K562 (cell line): ENCODE measurements at regions not wholly inside any gene's neighbourhood (a gene's known extent, or its start where the extent isn't known, plus 50 kb on each side); places are given as distances from the start of the nearest gene placed in this dataset.

ENCODE experiments used
- CCAR2 ChIP-seq: fragments of 200-400 bp; formaldehyde crosslinking; IDR thresholded peaks from 2 replicates; pipeline ENCODE4 v1.6.1; 2017; ENCODE audit warnings: mild to moderate bottlenecking, low read depth, low read length
- KLF13 ChIP-seq: fragments of 450-650 bp; IDR thresholded peaks from 2 replicates; pipeline ENCODE4 v1.6.1; 2016; ENCODE audit warnings: missing genetic modification characterization, low read depth, mild to moderate bottlenecking, missing compliant biosample characterization, moderate library complexity, borderline replicate concordance
- NFXL1 ChIP-seq: fragments of 450-650 bp; formaldehyde crosslinking; IDR thresholded peaks from 2 replicates; pipeline ENCODE4 v1.4.0; 2021; ENCODE audit warnings: mild to moderate bottlenecking
- NR2F6 ChIP-seq: fragments of 450-650 bp; formaldehyde crosslinking; IDR thresholded peaks from 2 replicates; pipeline ENCODE4 v1.4.0; 2020; ENCODE audit warnings: mild to moderate bottlenecking
- ZNF124 ChIP-seq: sonication (generic); formaldehyde crosslinking; IDR thresholded peaks from 2 replicates; pipeline ENCODE4 v1.8.1; 2022; ENCODE audit warnings: missing genetic modification reagents
- TF ChIP-seq, protein P1 (sequence below), 2 experiments: fragments of 450-650 bp; formaldehyde crosslinking in 1 of 2; IDR thresholded peaks; 2 replicates each; pipeline versions ENCODE4 v1.4.0 to v1.6.1; 2014 to 2020; ENCODE audit warnings: mild to moderate bottlenecking in 2 of 2, borderline replicate concordance in 1 of 2, low read depth in 1 of 2
- TF ChIP-seq, protein P2 (sequence below), 2 experiments: fragments of 450-650 bp in 1 of 2; IDR thresholded peaks; 2 replicates each; pipeline ENCODE4 v1.6.1; 2011 to 2017; ENCODE audit warnings: low read depth in 2 of 2, antibody characterized with exemption in 1 of 2, borderline replicate concordance in 1 of 2, low read length in 1 of 2, mild to moderate bottlenecking in 1 of 2, mixed read lengths in 1 of 2; ENCODE audit not compliant: control insufficient read depth in 1 of 2

- TF ChIP-seq, protein P1, sequence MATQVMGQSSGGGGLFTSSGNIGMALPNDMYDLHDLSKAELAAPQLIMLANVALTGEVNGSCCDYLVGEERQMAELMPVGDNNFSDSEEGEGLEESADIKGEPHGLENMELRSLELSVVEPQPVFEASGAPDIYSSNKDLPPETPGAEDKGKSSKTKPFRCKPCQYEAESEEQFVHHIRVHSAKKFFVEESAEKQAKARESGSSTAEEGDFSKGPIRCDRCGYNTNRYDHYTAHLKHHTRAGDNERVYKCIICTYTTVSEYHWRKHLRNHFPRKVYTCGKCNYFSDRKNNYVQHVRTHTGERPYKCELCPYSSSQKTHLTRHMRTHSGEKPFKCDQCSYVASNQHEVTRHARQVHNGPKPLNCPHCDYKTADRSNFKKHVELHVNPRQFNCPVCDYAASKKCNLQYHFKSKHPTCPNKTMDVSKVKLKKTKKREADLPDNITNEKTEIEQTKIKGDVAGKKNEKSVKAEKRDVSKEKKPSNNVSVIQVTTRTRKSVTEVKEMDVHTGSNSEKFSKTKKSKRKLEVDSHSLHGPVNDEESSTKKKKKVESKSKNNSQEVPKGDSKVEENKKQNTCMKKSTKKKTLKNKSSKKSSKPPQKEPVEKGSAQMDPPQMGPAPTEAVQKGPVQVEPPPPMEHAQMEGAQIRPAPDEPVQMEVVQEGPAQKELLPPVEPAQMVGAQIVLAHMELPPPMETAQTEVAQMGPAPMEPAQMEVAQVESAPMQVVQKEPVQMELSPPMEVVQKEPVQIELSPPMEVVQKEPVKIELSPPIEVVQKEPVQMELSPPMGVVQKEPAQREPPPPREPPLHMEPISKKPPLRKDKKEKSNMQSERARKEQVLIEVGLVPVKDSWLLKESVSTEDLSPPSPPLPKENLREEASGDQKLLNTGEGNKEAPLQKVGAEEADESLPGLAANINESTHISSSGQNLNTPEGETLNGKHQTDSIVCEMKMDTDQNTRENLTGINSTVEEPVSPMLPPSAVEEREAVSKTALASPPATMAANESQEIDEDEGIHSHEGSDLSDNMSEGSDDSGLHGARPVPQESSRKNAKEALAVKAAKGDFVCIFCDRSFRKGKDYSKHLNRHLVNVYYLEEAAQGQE (IDR thresholded peaks at IDR 0.05; ENCODE audit: borderline replicate concordance) = no peak
- TF ChIP-seq, protein P1 (CRISPR knock-in tag; IDR thresholded peaks at IDR 0.05; ENCODE audit: low read depth) = no peak
- TF ChIP-seq ZNF124 (CRISPR knock-in tag) (no peak), NFXL1 (CRISPR knock-in tag) (no peak), KLF13 (tag) (no peak), NR2F6 (CRISPR knock-in tag) (no peak), CCAR2 (no peak)
- TF ChIP-seq, protein P2, sequence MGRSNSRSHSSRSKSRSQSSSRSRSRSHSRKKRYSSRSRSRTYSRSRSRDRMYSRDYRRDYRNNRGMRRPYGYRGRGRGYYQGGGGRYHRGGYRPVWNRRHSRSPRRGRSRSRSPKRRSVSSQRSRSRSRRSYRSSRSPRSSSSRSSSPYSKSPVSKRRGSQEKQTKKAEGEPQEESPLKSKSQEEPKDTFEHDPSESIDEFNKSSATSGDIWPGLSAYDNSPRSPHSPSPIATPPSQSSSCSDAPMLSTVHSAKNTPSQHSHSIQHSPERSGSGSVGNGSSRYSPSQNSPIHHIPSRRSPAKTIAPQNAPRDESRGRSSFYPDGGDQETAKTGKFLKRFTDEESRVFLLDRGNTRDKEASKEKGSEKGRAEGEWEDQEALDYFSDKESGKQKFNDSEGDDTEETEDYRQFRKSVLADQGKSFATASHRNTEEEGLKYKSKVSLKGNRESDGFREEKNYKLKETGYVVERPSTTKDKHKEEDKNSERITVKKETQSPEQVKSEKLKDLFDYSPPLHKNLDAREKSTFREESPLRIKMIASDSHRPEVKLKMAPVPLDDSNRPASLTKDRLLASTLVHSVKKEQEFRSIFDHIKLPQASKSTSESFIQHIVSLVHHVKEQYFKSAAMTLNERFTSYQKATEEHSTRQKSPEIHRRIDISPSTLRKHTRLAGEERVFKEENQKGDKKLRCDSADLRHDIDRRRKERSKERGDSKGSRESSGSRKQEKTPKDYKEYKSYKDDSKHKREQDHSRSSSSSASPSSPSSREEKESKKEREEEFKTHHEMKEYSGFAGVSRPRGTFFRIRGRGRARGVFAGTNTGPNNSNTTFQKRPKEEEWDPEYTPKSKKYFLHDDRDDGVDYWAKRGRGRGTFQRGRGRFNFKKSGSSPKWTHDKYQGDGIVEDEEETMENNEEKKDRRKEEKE (IDR thresholded peaks at IDR 0.05; ENCODE audit: borderline replicate concordance in 1 of 2, control insufficient read depth in 1 of 2, low read depth in 2 of 2, low read length in 1 of 2) = no peak
Measured at GRCh38 chr5:20231040-20231439, 243.0 kb upstream of the CDH18 start (continued).
